ENCODE measurements at regions not wholly inside any gene's neighbourhood (a gene's known extent, or its start where the extent isn't known, plus 50 kb on each side); places are given as distances from the start of the nearest gene placed in this dataset.
"Not testable (repeated sequence)": the region's sequence is repeated elsewhere in the genome, so short reads cannot be mapped to it uniquely, and the experiment has no call there.

DNA sequence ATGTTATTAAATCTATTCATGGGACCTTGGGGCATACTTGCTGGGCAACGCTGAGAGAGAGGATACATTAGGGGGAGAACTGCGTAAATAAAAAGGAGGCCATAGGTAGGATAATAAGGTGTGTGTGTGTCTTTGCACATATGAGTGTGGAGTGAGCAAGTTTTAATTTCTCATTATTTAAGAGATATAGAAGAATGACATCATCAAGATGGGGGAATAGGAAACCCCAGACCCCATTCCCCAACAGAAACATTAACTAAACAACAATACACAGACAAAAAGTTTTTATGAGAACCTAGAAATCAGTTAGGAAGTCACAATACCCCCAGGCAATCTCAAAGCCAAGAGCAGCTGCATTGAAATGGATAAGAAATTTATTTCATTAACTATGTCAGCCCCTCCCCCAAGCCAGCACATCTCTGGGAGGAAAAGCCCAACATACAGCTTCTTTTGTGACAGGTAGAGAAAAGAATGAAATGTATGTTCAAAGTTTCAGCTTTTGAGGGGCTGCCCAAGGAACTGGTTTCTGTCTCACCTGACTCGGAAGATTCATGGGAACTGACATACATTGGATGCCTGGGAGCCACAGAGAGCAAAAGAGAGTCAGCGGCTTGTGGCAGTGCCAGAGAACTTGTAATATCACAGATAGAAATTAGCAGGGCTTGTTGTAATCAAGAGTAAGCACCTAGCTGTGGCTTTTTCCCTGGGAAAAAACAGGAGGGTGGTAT lies 234.3 kb upstream of the NFIA start:
- DNase-seq (ENCODE audit: low read depth): no peak
- TF ChIP-seq, protein P1, sequence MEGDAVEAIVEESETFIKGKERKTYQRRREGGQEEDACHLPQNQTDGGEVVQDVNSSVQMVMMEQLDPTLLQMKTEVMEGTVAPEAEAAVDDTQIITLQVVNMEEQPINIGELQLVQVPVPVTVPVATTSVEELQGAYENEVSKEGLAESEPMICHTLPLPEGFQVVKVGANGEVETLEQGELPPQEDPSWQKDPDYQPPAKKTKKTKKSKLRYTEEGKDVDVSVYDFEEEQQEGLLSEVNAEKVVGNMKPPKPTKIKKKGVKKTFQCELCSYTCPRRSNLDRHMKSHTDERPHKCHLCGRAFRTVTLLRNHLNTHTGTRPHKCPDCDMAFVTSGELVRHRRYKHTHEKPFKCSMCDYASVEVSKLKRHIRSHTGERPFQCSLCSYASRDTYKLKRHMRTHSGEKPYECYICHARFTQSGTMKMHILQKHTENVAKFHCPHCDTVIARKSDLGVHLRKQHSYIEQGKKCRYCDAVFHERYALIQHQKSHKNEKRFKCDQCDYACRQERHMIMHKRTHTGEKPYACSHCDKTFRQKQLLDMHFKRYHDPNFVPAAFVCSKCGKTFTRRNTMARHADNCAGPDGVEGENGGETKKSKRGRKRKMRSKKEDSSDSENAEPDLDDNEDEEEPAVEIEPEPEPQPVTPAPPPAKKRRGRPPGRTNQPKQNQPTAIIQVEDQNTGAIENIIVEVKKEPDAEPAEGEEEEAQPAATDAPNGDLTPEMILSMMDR (IDR thresholded peaks at IDR 0.05; ENCODE audit: insufficient read depth, low read depth, low read length): no peak
- ChIA-PET CTCF (interaction anchor here (0.5 to 7.0 kb wide), 18 partner anchors 10 to 1010 kb away, joined by 3 to 64 read pairs (median 3); no protein-coding TSS in a partner anchor), POLR2A (no interaction called here)
- Histone ChIP-seq H3K4me3 (ENCODE audit: low read depth, low read length) (no peak overlapping the region), H3K27me3 (ENCODE audit: control insufficient read depth, insufficient read depth, low read length) (no peaks in the 10 kb centered on the region), H3K36me3 (ENCODE audit: control insufficient read depth, insufficient read depth, low read length) (no peaks in the 10 kb centered on the region)

DNA sequence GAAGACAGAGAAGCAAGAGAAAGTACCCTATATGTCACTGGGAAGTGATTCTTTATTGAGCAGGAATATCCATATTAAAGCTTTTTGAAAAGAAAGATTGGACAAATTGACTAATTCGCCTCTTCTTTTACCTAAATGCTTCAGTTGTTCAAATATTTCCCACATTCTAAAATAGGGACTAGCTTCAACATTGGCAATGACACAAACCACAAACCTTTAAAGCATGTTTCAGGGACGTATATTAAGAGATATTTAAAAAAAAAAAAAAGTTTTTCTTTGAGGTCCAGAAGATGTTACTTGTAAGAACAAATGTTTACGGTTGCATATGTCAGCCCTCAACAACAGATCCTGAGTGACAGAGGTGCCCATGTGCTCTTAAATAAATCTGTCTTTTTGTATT lies 235.0 kb upstream of the NFIA start:
- CTCF ChIA-PET: interaction anchor here (1.3 to 7.0 kb wide), 3 partner anchors 13 to 1006 kb away, joined by 3 to 64 read pairs (median 5); no protein-coding TSS in a partner anchor

DNA sequence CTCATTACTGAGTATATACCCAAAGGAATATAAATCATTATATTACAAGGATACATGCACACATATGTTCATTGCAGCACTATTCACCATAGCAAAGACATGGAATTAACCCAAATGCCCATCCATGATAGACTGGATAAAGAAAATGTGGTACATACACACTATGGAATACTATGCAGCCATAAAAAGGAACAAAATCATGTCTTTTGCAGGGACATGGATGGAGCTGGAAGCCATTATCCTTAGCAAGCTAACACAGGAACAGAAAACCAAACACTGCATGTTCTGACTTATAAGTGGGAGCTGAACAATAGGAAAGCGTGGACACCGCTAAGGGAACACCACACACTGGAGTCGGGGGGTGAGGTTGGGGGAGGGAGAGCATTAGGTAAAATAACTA lies 236.7 kb upstream of the NFIA start:
- CTCF ChIA-PET: interaction anchor here (7.0 kb wide), 1 partner anchor 199 kb away, joined by 64 read pairs; no protein-coding TSS in a partner anchor
- DNase-seq (ENCODE audit: low read depth); H3K27me3 ChIP-seq (ENCODE audit: control insufficient read depth, insufficient read depth, low read length); H3K36me3 ChIP-seq (ENCODE audit: control insufficient read depth, insufficient read depth, low read length); H3K4me3 ChIP-seq (ENCODE audit: low read depth, low read length); POLR2A ChIA-PET: not testable (repeated sequence)

More for the DNA sequence above, 235.0 kb upstream of the NFIA start:
- DNase-seq (ENCODE audit: low read depth): no peak
- TF ChIP-seq, protein P1 (IDR thresholded peaks at IDR 0.05; ENCODE audit: insufficient read depth, low read depth, low read length): no peak
- POLR2A ChIA-PET: no interaction called here
- Histone ChIP-seq H3K27me3 (ENCODE audit: control insufficient read depth, insufficient read depth, low read length) (no peaks in the 10 kb centered on the region), H3K36me3 (ENCODE audit: control insufficient read depth, insufficient read depth, low read length) (no peaks in the 10 kb centered on the region), H3K4me3 (ENCODE audit: low read depth, low read length) (no peak overlapping the region)

DNA sequence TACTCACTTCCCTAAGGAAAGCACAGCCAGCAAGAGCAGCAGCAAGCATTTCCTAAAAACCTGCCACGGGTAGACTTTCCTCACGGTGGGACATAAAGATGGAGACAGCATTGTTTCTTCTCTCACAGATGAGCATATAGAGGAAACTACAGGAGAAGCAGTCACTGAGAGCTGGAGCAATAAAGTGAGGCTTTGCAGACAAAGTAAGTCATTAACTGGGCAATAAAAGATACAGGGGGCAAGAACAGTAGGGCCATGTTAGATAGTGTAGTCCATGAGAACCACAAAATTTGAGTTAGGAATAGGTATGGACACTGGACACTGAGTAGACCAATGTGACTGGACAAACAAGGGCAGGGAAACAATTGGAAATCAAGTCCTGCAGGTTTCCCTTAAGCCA lies 240.1 kb upstream of the NFIA start:
- H3K27me3 ChIP-seq (ENCODE audit: control insufficient read depth, insufficient read depth, low read length): no peaks in the 10 kb centered on the region
- no peak for DNase-seq (ENCODE audit: low read depth)
- ChIA-PET POLR2A (no interaction called here), CTCF (interaction anchor here (0.8 kb wide), 1 partner anchor 18 kb away, joined by 3 read pairs; no protein-coding TSS in a partner anchor)
- H3K36me3 ChIP-seq (ENCODE audit: control insufficient read depth, insufficient read depth, low read length): no peaks in the 10 kb centered on the region
- no peak overlapping the region for H3K4me3 ChIP-seq (ENCODE audit: low read depth, low read length)
- TF ChIP-seq, protein P1 (IDR thresholded peaks at IDR 0.05; ENCODE audit: insufficient read depth, low read depth, low read length): no peak

DNA sequence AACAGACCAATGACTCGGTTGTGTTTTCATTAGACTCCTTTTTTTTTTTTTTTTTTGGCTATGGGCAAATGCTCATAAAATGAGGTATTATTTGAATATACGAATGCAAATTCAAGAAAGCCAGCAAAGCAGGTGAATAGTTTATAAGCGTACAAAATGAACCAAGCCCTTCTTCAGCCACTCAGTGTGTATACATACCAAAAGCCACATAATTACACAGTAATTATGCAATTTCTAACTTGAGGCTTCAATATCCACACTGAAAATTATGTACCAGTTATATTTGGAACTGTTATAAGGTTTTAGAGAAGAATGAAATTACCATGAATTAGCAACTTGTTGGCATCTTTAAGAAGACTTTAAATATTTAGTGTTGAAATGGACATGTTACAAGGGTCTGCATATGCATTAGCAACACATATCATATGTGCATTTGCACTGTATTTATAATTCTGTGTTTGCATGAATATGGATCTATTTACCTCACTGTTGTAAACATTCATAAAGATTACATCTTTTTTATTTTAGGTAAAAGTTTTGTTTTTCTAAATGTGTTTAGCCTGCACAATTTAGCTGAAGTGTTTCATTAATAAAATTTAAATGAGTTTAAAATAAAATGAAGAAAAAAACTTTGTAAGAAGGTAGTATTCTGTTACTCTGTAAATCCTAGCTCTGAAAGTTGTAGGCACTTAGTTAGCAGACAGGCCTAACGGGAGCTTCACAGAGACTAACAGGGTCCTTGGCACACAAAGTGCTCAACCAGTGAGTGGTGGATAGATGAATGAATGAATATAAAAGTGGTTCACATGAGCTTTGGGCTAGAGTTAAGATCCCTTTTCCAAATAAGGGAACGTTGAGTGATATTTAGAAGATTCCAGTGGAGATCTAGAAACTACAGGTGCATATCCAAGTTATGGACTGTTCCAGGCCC lies 241.0 kb upstream of the NFIA start:
- no peak overlapping the region for H3K4me3 ChIP-seq (ENCODE audit: low read depth, low read length)
- H3K36me3 ChIP-seq (ENCODE audit: control insufficient read depth, insufficient read depth, low read length): no peaks in the 10 kb centered on the region
- ChIA-PET CTCF (no interaction called here), POLR2A (no interaction called here)
- TF ChIP-seq, protein P1 (IDR thresholded peaks at IDR 0.05; ENCODE audit: insufficient read depth, low read depth, low read length): no peak
- H3K27me3 ChIP-seq (ENCODE audit: control insufficient read depth, insufficient read depth, low read length): no peaks in the 10 kb centered on the region
- DNase-seq (ENCODE audit: low read depth): no peak

DNA sequence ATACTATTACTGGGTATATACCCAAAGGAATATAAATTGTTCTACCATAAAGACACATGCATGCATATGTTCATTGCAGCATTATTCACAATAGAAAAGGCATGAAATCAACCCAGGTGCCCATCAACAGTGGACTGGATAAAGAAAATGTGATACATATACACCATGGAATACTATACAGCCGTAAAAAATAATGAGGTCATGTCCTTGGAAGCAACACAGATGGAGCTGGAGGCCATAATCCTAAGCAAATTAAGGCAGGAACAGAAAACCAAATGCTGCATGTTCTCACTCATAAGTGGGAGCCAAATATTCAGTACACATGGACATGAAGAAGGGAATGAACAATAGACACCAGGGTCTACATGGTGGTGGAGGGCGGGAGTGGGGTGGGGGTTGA lies 241.9 kb upstream of the NFIA start:
- POLR2A ChIA-PET; CTCF ChIA-PET; DNase-seq (ENCODE audit: low read depth); H3K27me3 ChIP-seq (ENCODE audit: control insufficient read depth, insufficient read depth, low read length); H3K4me3 ChIP-seq (ENCODE audit: low read depth, low read length); H3K36me3 ChIP-seq (ENCODE audit: control insufficient read depth, insufficient read depth, low read length): not testable (repeated sequence)
